GM23338 (cell line): ENCODE measurements at regions not wholly inside any gene's neighbourhood (a gene's known extent, or its start where the extent isn't known, plus 50 kb on each side); places are given as distances from the start of the nearest gene placed in this dataset.

Experiments
- ATAC-seq: fragments of 200-7000 bp; cut with Tn5 transposase; 3 replicates; pipeline ENCODE4 v1.9.1; 2020
- DNase-seq: peaks from one replicate; pipeline ENCODE4 v3.0.0-alpha.2; 2015; ENCODE audit warnings: low spot score
- H2AFZ ChIP-seq: fragments of 200-600 bp; sonication (generic); 2 replicates; pipeline ENCODE4 v1.8.0; 2016; ENCODE audit warnings: antibody characterized with exemption, mild to moderate bottlenecking, moderate library complexity
- H3F3A ChIP-seq: fragments of 200-600 bp; sonication (generic); replicated peaks from 2 replicates; pipeline ENCODE4 v1.8.0; 2017; ENCODE audit warnings: antibody characterized with exemption, mixed run types, low read depth
- H3K27ac ChIP-seq: fragments of 200-600 bp; sonication (generic); 2 replicates; pipeline ENCODE4 v1.6.1; 2016; ENCODE audit warnings: low read depth
- H3K27me3 ChIP-seq: fragments of 200-600 bp; sonication (generic); 2 replicates; pipeline ENCODE4 v1.8.0; 2016; ENCODE audit warnings: mild to moderate bottlenecking, mixed run types, moderate library complexity; ENCODE audit not compliant: insufficient read depth
- H3K36me3 ChIP-seq: fragments of 200-600 bp; sonication (generic); 2 replicates; pipeline ENCODE4 v1.8.0; 2016; ENCODE audit warnings: mild to moderate bottlenecking; ENCODE audit not compliant: insufficient read depth
- H3K4me1 ChIP-seq: fragments of 200-600 bp; sonication (generic); 2 replicates; pipeline ENCODE4 v1.8.0; 2016; ENCODE audit warnings: mild to moderate bottlenecking, moderate library complexity; ENCODE audit not compliant: insufficient read depth
- H3K4me2 ChIP-seq: fragments of 200-600 bp; sonication (generic); 2 replicates; pipeline ENCODE4 v1.7.1; 2017; ENCODE audit warnings: mixed run types
- H3K4me3 ChIP-seq: fragments of 200-600 bp; sonication (generic); 2 replicates; pipeline ENCODE4 v1.6.1; 2016; ENCODE audit warnings: mixed run types
- H3K79me2 ChIP-seq: fragments of 200-600 bp; sonication (generic); replicated peaks from 2 replicates; pipeline ENCODE4 v1.8.0; 2017; ENCODE audit warnings: mild to moderate bottlenecking; ENCODE audit not compliant: insufficient read depth
- H3K9me2 ChIP-seq: fragments of 200-600 bp; sonication (generic); 2 replicates; pipeline ENCODE4 v1.8.0; 2017; ENCODE audit not compliant: insufficient read depth
- H4K20me1 ChIP-seq: fragments of 200-600 bp; sonication (generic); replicated peaks from 2 replicates; pipeline ENCODE4 v1.8.0; 2017; ENCODE audit warnings: mild to moderate bottlenecking; ENCODE audit not compliant: insufficient read depth
- H3K27ac Mint-ChIP-seq: 2 replicates; pipeline ENCODE4 v1.8.0; 2020; ENCODE audit warnings: inconsistent platforms, mild to moderate bottlenecking, moderate library complexity, mixed read lengths
- H3K27me3 Mint-ChIP-seq: 3 replicates; pipeline ENCODE4 v1.8.0; 2022; ENCODE audit warnings: low read depth, mild to moderate bottlenecking, moderate library complexity, mixed read lengths, inconsistent platforms; ENCODE audit not compliant: insufficient read depth, poor library complexity
- H3K36me3 Mint-ChIP-seq: 3 replicates; pipeline ENCODE4 v1.8.0; 2021; ENCODE audit warnings: low read depth, mild to moderate bottlenecking, inconsistent platforms, moderate library complexity, mixed read lengths
- H3K4me1 Mint-ChIP-seq: 3 replicates; pipeline ENCODE4 v1.8.0; 2020; ENCODE audit warnings: mild to moderate bottlenecking, inconsistent platforms, mixed read lengths
- H3K4me3 Mint-ChIP-seq: 3 replicates; pipeline ENCODE4 v1.8.0; 2021; ENCODE audit warnings: moderate library complexity, mild to moderate bottlenecking, inconsistent platforms, mixed read lengths
- H3K9me3 Mint-ChIP-seq: 3 replicates; pipeline ENCODE4 v1.8.0; 2020; ENCODE audit warnings: moderate library complexity, mild to moderate bottlenecking, inconsistent platforms, mixed read lengths
- CREB1 ChIP-seq: fragments of 250-450 bp; sonication (Bioruptor Pico); IDR thresholded peaks from 2 replicates; pipeline ENCODE4 v1.5.0; 2020; ENCODE audit warnings: low read depth, mild to moderate bottlenecking, moderate library complexity
- EZH2 ChIP-seq: fragments of 200-600 bp; sonication (generic); IDR thresholded peaks from one replicate; pipeline ENCODE4 v1.8.0; 2017; ENCODE audit warnings: antibody characterized with exemption, mild to moderate bottlenecking, low read depth; ENCODE audit not compliant: unreplicated experiment
- EZH2phosphoT487 ChIP-seq: fragments of 200-600 bp; sonication (generic); IDR thresholded peaks from one replicate; pipeline ENCODE4 v1.8.1; 2018; ENCODE audit warnings: antibody characterized with exemption; ENCODE audit not compliant: unreplicated experiment
- JUNB ChIP-seq: IDR thresholded peaks from one replicate; pipeline ENCODE4 v1.6.1; 2016; ENCODE audit warnings: antibody characterized with exemption; ENCODE audit not compliant: unreplicated experiment
- NANOG ChIP-seq: IDR thresholded peaks from 2 replicates; pipeline ENCODE4 v1.6.1; 2016; ENCODE audit warnings: antibody characterized with exemption, borderline replicate concordance
- POLR2AphosphoS5 ChIP-seq: IDR thresholded peaks from 2 replicates; pipeline ENCODE4 v1.6.1; 2016; ENCODE audit warnings: antibody characterized with exemption, low read depth
- STAT1 ChIP-seq: IDR thresholded peaks from one replicate; pipeline ENCODE4 v1.6.1; 2016; ENCODE audit warnings: antibody characterized with exemption; ENCODE audit not compliant: unreplicated experiment
- ZNF114 ChIP-seq: fragments of 250-450 bp; sonication (Bioruptor Pico); IDR thresholded peaks from 2 replicates; pipeline ENCODE4 v1.5.0; 2020; ENCODE audit warnings: mild to moderate bottlenecking, moderate library complexity
- ZNF331 ChIP-seq: fragments of 250-450 bp; sonication (Bioruptor Pico); IDR thresholded peaks from 2 replicates; pipeline ENCODE4 v1.5.0; 2020; ENCODE audit warnings: low read depth, mild to moderate bottlenecking, moderate library complexity
- TF ChIP-seq, protein P1 (sequence below): fragments of 250-450 bp; sonication (Bioruptor Pico); IDR thresholded peaks from 2 replicates; pipeline ENCODE4 v1.5.0; 2020; ENCODE audit warnings: mild to moderate bottlenecking, moderate library complexity
- TF ChIP-seq, protein P2 (sequence below): IDR thresholded peaks from 2 replicates; pipeline ENCODE4 v1.6.1; 2016; ENCODE audit warnings: antibody characterized with exemption
- TF ChIP-seq, protein P3 (sequence below), 2 experiments: fragments of 200-600 bp in 1 of 2; sonication (generic) in 1 of 2; conservative IDR thresholded peaks; 2 replicates each; pipeline versions ENCODE4 v1.5.1 to v1.6.1; 2016 to 2017; ENCODE audit warnings: antibody characterized with exemption in 2 of 2, low read depth in 2 of 2, mild to moderate bottlenecking in 2 of 2, moderate library complexity in 1 of 2
- TF ChIP-seq, protein P4 (sequence below): IDR thresholded peaks from one replicate; pipeline ENCODE4 v1.6.1; 2018; ENCODE audit warnings: antibody characterized with exemption; ENCODE audit not compliant: unreplicated experiment

DNA sequence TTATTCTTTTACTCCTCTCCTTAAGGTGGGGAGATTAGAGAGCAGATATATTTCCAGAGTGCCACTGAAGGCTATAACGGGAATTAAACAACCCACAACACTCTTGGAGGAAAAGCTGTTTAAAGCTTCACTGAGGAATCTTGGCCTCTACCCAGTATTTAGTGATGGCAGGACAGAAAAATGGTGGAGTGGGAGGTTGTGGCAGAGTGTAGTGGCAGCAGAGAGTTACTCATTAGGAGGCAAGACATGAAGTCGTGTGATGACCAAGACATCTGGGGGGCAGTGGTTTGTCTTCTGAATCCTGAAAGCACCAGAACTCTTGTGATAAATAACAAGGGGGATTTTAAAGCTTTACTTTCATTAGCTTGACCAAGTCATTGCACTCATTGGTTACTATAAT lies 563.5 kb upstream of the SLITRK5 start (continued):
- TF ChIP-seq, protein P1, sequence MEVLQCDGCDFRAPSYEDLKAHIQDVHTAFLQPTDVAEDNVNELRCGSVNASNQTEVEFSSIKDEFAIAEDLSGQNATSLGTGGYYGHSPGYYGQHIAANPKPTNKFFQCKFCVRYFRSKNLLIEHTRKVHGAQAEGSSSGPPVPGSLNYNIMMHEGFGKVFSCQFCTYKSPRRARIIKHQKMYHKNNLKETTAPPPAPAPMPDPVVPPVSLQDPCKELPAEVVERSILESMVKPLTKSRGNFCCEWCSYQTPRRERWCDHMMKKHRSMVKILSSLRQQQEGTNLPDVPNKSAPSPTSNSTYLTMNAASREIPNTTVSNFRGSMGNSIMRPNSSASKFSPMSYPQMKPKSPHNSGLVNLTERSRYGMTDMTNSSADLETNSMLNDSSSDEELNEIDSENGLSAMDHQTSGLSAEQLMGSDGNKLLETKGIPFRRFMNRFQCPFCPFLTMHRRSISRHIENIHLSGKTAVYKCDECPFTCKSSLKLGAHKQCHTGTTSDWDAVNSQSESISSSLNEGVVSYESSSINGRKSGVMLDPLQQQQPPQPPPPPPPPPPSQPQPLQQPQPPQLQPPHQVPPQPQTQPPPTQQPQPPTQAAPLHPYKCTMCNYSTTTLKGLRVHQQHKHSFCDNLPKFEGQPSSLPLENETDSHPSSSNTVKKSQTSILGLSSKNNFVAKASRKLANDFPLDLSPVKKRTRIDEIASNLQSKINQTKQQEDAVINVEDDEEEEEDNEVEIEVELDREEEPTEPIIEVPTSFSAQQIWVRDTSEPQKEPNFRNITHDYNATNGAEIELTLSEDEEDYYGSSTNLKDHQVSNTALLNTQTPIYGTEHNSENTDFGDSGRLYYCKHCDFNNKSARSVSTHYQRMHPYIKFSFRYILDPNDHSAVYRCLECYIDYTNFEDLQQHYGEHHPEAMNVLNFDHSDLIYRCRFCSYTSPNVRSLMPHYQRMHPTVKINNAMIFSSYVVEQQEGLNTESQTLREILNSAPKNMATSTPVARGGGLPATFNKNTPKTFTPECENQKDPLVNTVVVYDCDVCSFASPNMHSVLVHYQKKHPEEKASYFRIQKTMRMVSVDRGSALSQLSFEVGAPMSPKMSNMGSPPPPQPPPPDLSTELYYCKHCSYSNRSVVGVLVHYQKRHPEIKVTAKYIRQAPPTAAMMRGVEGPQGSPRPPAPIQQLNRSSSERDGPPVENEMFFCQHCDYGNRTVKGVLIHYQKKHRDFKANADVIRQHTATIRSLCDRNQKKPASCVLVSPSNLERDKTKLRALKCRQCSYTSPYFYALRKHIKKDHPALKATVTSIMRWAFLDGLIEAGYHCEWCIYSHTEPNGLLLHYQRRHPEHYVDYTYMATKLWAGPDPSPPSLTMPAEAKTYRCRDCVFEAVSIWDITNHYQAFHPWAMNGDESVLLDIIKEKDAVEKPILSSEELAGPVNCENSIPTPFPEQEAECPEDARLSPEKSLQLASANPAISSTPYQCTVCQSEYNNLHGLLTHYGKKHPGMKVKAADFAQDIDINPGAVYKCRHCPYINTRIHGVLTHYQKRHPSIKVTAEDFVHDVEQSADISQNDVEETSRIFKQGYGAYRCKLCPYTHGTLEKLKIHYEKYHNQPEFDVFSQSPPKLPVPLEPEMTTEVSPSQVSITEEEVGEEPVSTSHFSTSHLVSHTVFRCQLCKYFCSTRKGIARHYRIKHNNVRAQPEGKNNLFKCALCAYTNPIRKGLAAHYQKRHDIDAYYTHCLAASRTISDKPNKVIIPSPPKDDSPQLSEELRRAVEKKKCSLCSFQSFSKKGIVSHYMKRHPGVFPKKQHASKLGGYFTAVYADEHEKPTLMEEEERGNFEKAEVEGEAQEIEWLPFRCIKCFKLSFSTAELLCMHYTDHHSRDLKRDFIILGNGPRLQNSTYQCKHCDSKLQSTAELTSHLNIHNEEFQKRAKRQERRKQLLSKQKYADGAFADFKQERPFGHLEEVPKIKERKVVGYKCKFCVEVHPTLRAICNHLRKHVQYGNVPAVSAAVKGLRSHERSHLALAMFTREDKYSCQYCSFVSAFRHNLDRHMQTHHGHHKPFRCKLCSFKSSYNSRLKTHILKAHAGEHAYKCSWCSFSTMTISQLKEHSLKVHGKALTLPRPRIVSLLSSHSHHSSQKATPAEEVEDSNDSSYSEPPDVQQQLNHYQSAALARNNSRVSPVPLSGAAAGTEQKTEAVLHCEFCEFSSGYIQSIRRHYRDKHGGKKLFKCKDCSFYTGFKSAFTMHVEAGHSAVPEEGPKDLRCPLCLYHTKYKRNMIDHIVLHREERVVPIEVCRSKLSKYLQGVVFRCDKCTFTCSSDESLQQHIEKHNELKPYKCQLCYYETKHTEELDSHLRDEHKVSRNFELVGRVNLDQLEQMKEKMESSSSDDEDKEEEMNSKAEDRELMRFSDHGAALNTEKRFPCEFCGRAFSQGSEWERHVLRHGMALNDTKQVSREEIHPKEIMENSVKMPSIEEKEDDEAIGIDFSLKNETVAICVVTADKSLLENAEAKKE, result no peak
- no peak for TF ChIP-seq ZNF114 (CRISPR knock-in tag)

DNA sequence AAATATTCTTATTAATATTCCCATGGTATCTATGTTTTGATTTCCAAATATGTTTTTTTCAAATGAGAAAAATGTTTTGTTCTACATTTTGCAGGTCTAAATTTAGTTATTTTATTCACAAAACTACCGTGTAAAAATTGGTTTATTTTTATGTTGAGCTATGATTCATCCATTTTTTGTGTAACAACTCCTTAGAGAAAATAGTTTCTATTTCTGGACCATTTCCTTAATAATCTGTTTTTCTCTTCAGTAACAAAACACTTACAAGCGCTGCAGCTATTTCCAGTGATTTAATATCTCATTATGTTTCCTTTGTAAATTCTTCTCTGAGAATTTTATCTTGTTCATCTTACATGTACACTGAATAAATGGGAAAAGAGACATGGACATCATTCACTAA lies 550.7 kb upstream of the SLITRK5 start:
- Histone ChIP-seq H3K27me3 (no peaks in the 10 kb centered on the region), H3K4me1 (no peaks in the 10 kb centered on the region), H2AFZ (no peak overlapping the region), H3K36me3 (no peaks in the 10 kb centered on the region), H3K9me2 (no peaks in the 10 kb centered on the region), H3K4me2 (no peak overlapping the region), H3K79me2 (no peaks in the 10 kb centered on the region), H3K27ac (no peak overlapping the region), H4K20me1 (no peaks in the 10 kb centered on the region), H3F3A (no peaks in the 10 kb centered on the region), H3K4me3 (no peak overlapping the region)
- no peaks in the 10 kb centered on the region for H3K27me3 Mint-ChIP-seq
- DNase-seq (no peak), ATAC-seq (no peak)
- H3K9me3 Mint-ChIP-seq, result no peaks in the 10 kb centered on the region
- H3K27ac Mint-ChIP-seq, result no peak overlapping the region
- no peak overlapping the region for H3K4me3 Mint-ChIP-seq
- peaks cover 8% of the 10 kb centered on the region for H3K4me1 Mint-ChIP-seq
- no peaks in the 10 kb centered on the region for H3K36me3 Mint-ChIP-seq
- TF ChIP-seq ZNF114 (CRISPR knock-in tag) (no peak), POLR2AphosphoS5 (no peak), EZH2 (no peak), NANOG (no peak), CREB1 (CRISPR knock-in tag) (no peak), EZH2phosphoT487 (no peak), ZNF331 (CRISPR knock-in tag) (no peak), JUNB (no peak), STAT1 (no peak)
- TF ChIP-seq, protein P2, sequence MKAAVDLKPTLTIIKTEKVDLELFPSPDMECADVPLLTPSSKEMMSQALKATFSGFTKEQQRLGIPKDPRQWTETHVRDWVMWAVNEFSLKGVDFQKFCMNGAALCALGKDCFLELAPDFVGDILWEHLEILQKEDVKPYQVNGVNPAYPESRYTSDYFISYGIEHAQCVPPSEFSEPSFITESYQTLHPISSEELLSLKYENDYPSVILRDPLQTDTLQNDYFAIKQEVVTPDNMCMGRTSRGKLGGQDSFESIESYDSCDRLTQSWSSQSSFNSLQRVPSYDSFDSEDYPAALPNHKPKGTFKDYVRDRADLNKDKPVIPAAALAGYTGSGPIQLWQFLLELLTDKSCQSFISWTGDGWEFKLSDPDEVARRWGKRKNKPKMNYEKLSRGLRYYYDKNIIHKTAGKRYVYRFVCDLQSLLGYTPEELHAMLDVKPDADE, result no peak
- TF ChIP-seq, protein P3, sequence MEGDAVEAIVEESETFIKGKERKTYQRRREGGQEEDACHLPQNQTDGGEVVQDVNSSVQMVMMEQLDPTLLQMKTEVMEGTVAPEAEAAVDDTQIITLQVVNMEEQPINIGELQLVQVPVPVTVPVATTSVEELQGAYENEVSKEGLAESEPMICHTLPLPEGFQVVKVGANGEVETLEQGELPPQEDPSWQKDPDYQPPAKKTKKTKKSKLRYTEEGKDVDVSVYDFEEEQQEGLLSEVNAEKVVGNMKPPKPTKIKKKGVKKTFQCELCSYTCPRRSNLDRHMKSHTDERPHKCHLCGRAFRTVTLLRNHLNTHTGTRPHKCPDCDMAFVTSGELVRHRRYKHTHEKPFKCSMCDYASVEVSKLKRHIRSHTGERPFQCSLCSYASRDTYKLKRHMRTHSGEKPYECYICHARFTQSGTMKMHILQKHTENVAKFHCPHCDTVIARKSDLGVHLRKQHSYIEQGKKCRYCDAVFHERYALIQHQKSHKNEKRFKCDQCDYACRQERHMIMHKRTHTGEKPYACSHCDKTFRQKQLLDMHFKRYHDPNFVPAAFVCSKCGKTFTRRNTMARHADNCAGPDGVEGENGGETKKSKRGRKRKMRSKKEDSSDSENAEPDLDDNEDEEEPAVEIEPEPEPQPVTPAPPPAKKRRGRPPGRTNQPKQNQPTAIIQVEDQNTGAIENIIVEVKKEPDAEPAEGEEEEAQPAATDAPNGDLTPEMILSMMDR (conservative IDR thresholded peaks at IDR 0.05; ENCODE audit: low read depth in 2 of 2), result no peak
- TF ChIP-seq, protein P4, sequence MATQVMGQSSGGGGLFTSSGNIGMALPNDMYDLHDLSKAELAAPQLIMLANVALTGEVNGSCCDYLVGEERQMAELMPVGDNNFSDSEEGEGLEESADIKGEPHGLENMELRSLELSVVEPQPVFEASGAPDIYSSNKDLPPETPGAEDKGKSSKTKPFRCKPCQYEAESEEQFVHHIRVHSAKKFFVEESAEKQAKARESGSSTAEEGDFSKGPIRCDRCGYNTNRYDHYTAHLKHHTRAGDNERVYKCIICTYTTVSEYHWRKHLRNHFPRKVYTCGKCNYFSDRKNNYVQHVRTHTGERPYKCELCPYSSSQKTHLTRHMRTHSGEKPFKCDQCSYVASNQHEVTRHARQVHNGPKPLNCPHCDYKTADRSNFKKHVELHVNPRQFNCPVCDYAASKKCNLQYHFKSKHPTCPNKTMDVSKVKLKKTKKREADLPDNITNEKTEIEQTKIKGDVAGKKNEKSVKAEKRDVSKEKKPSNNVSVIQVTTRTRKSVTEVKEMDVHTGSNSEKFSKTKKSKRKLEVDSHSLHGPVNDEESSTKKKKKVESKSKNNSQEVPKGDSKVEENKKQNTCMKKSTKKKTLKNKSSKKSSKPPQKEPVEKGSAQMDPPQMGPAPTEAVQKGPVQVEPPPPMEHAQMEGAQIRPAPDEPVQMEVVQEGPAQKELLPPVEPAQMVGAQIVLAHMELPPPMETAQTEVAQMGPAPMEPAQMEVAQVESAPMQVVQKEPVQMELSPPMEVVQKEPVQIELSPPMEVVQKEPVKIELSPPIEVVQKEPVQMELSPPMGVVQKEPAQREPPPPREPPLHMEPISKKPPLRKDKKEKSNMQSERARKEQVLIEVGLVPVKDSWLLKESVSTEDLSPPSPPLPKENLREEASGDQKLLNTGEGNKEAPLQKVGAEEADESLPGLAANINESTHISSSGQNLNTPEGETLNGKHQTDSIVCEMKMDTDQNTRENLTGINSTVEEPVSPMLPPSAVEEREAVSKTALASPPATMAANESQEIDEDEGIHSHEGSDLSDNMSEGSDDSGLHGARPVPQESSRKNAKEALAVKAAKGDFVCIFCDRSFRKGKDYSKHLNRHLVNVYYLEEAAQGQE, result no peak
